Neural cell (in vitro differentiated cells): ENCODE measurements at regions not wholly inside any gene's neighbourhood (a gene's known extent, or its start where the extent isn't known, plus 50 kb on each side); places are given as distances from the start of the nearest gene placed in this dataset.
"Not testable (repeated sequence)": the region's sequence is repeated elsewhere in the genome, so short reads cannot be mapped to it uniquely, and the experiment has no call there.

Experiments used
- H2AFZ ChIP-seq: fragments of 200-600, 300-800 bp; sonication (generic), shearing (Covaris generic); 2 replicates; pipeline ENCODE4 v1.6.0; 2014; ENCODE audit warnings: low read depth, mild to moderate bottlenecking, antibody characterized with exemption, low read length, moderate library complexity
- H3F3A ChIP-seq: fragments of 200-600 bp; shearing (Covaris generic); 2 replicates; pipeline ENCODE4 v1.6.1; 2016; ENCODE audit warnings: mild to moderate bottlenecking, moderate library complexity, mixed read lengths, antibody characterized with exemption, low read length; ENCODE audit not compliant: insufficient read depth, poor library complexity, severe bottlenecking
- H3K27ac ChIP-seq: fragments of 200-600, 300-800 bp; sonication (generic), shearing (Covaris generic); 2 replicates; pipeline ENCODE4 v1.5.1; 2014; ENCODE audit warnings: mild to moderate bottlenecking, low read length, moderate library complexity
- H3K27me3 ChIP-seq: fragments of 300-800, 200-600 bp; sonication (generic), shearing (Covaris generic); 2 replicates; pipeline ENCODE4 v1.6.0; 2014; ENCODE audit warnings: mild to moderate bottlenecking, low read depth, low read length, moderate library complexity; ENCODE audit not compliant: insufficient read depth
- H3K36me3 ChIP-seq: fragments of 300-800, 200-600 bp; sonication (generic), shearing (Covaris generic); 2 replicates; pipeline ENCODE4 v1.5.1; 2014; ENCODE audit warnings: mild to moderate bottlenecking, antibody characterized with exemption, low read length, moderate library complexity; ENCODE audit not compliant: insufficient read depth
- H3K4me2 ChIP-seq: fragments of 300-800, 200-600 bp; sonication (generic), shearing (Covaris generic); 2 replicates; pipeline ENCODE4 v1.6.0; 2014; ENCODE audit warnings: mild to moderate bottlenecking, low read length
- H3K4me3 ChIP-seq: fragments of 300-800, 200-600 bp; sonication (generic), shearing (Covaris generic); 2 replicates; pipeline ENCODE4 v1.5.1; 2014; ENCODE audit warnings: mild to moderate bottlenecking, low read length, moderate library complexity
- H3K79me2 ChIP-seq: fragments of 200-600 bp; shearing (Covaris generic); replicated peaks from 2 replicates; pipeline ENCODE4 v1.6.0; 2014; ENCODE audit warnings: mild to moderate bottlenecking, low read length, moderate library complexity; ENCODE audit not compliant: insufficient read depth
- H3K9ac ChIP-seq: fragments of 300-800, 200-600 bp; sonication (generic), shearing (Covaris generic); 2 replicates; pipeline ENCODE4 v1.6.1; 2016; ENCODE audit warnings: mild to moderate bottlenecking, low read length, mixed read lengths
- H3K9me2 ChIP-seq: fragments of 200-600 bp; shearing (Covaris generic); 2 replicates; pipeline ENCODE4 v1.6.1; 2016; ENCODE audit warnings: mild to moderate bottlenecking, low read length, mixed read lengths; ENCODE audit not compliant: insufficient read depth
- H3K9me3 ChIP-seq: fragments of 200-600, 300-800 bp; sonication (generic), shearing (Covaris generic); 2 replicates; pipeline ENCODE4 v1.6.1; 2016; ENCODE audit warnings: mild to moderate bottlenecking, mixed run types, low read length, moderate library complexity, mixed read lengths
- H4K20me1 ChIP-seq: fragments of 200-600 bp; shearing (Covaris generic); 2 replicates; pipeline ENCODE4 v1.6.1; 2016; ENCODE audit warnings: mild to moderate bottlenecking, mixed run types; ENCODE audit not compliant: insufficient read depth
- EP300 ChIP-seq: fragments of 450-650 bp; conservative IDR thresholded peaks from 2 replicates; pipeline ENCODE4 v1.6.1; 2014; ENCODE audit warnings: antibody characterized with exemption, mild to moderate bottlenecking, moderate library complexity; ENCODE audit not compliant: poor library complexity, severe bottlenecking
- EZH2 ChIP-seq: fragments of 200-600, 300-800 bp; shearing (Covaris generic), sonication (generic); IDR thresholded peaks from 2 replicates; pipeline ENCODE4 v1.6.1; 2014; ENCODE audit warnings: antibody characterized with exemption, low read length, borderline replicate concordance, mild to moderate bottlenecking; ENCODE audit not compliant: insufficient read depth, poor library complexity, severe bottlenecking
- MXI1 ChIP-seq: fragments of 450-650 bp; conservative IDR thresholded peaks from 2 replicates; pipeline ENCODE4 v1.6.1; 2014; ENCODE audit warnings: antibody characterized with exemption, mild to moderate bottlenecking; ENCODE audit not compliant: poor library complexity, severe bottlenecking
- POLR2AphosphoS5 ChIP-seq: IDR thresholded peaks from 2 replicates; pipeline ENCODE4 v1.6.1; 2012
- RAD21 ChIP-seq: fragments of 450-650 bp; conservative IDR thresholded peaks from 2 replicates; pipeline ENCODE4 v1.6.1; 2014; ENCODE audit warnings: antibody characterized with exemption, mild to moderate bottlenecking, moderate library complexity
- SMC3 ChIP-seq: fragments of 450-650 bp; conservative IDR thresholded peaks from 2 replicates; pipeline ENCODE4 v1.6.1; 2014; ENCODE audit warnings: antibody characterized with exemption, mild to moderate bottlenecking, moderate library complexity; ENCODE audit not compliant: poor library complexity
- TAF1 ChIP-seq: IDR thresholded peaks from 2 replicates; pipeline ENCODE4 v1.6.1; 2012; ENCODE audit warnings: low read depth
- TF ChIP-seq, protein P1 (sequence below): fragments of 450-650 bp; IDR thresholded peaks from 2 replicates; pipeline ENCODE4 v1.5.1; 2014; ENCODE audit warnings: antibody characterized with exemption, mild to moderate bottlenecking, moderate library complexity; ENCODE audit not compliant: poor library complexity, severe bottlenecking
- TF ChIP-seq, protein P2 (sequence below): IDR thresholded peaks from 2 replicates; pipeline ENCODE4 v1.6.1; 2012; ENCODE audit warnings: borderline replicate concordance

DNA sequence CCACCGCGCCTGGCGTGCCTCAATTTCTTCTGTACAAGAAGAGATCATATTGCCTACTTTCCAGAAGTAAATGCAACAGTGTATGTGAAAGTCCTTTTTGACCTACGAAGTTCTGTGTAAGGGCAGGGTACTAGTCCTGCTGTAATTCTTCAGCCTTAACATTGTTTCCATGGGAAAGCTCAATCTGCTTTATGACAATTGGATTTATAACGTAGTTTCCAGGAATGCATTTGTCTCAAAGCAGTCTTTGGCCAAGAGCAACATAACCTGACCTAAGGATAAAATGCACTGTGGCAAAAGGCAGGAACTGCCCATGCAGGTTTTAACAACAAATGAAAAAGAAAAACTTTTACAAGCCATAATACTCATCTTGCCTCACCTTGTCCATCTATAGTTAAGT lies 108.1 kb upstream of the PODXL start:
- no peaks in the 10 kb centered on the region for H3K36me3 ChIP-seq
- no peaks in the 10 kb centered on the region for H3K9me3 ChIP-seq
- H3K27me3 ChIP-seq = no peaks in the 10 kb centered on the region
- TF ChIP-seq SMC3 (no peak), EZH2 (no peak), RAD21 (no peak), TAF1 (no peak), EP300 (no peak)
- H3K4me3 ChIP-seq = no peak overlapping the region
- no peaks in the 10 kb centered on the region for H3K79me2 ChIP-seq
- no peak overlapping the region for H3K9ac ChIP-seq
- no peak overlapping the region for H3K4me2 ChIP-seq
- H3F3A ChIP-seq = no peaks in the 10 kb centered on the region
- H3K9me2 ChIP-seq = no peaks in the 10 kb centered on the region
- H2AFZ ChIP-seq = no peak overlapping the region
- no peaks in the 10 kb centered on the region for H4K20me1 ChIP-seq
- H3K27ac ChIP-seq = no peak overlapping the region

DNA sequence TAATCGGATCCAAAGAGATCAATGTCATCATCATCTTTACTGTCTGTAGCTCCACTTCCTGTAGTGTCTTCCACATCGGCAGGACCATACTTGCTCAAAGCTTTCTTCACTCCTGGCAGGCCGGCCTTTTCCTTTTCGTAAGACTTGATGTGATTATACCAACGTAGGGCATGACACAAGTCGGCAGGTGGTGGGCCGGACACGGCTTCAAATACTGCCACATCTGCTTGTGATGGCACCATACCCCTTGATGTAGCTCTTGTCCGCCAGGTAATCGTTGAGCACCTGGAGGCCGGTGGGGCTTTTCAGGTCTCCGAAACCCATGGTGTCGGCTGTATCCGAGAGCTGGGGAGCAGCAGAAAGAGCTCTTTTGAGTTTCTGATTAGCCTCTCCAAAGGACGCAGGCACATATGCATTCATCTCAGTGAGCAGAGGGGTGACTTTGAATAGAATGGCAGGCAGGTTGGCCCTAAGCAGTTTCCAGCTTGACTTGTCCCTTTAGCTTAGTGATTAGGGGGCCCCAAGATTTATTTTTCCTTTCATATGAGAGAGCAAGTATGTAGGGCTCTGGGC lies 106.0 kb upstream of the PODXL start:
- H3K9ac ChIP-seq, H3K27ac ChIP-seq, H3K27me3 ChIP-seq, H3K4me2 ChIP-seq, H2AFZ ChIP-seq, H3K4me3 ChIP-seq, H3K79me2 ChIP-seq, H3K36me3 ChIP-seq, H3K9me2 ChIP-seq, H3F3A ChIP-seq, H4K20me1 ChIP-seq, H3K9me3 ChIP-seq: not testable (repeated sequence)

DNA sequence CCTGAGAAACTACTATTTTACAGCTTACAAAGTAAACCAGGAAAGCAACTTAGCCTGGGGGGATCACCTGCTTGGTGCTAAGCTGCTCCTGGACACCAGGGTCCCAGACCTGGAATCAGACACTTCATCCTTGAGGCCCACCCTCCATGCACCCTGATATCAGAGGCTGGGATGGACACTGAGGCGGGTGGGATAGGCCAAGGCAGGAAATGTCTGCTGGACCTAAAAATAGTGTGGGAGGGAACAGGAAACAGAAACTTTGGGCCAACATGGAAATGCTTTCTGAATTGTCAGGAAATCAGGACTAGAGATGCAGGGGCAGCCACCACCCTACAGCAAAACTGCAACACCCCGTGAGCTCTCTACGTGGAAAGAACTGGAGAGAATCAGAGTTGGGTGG lies 101.5 kb upstream of the PODXL start:
- H3F3A ChIP-seq = no peaks in the 10 kb centered on the region
- no peak overlapping the region for H3K4me3 ChIP-seq
- no peaks in the 10 kb centered on the region for H4K20me1 ChIP-seq
- no peak overlapping the region for H3K4me2 ChIP-seq
- no peak for TF ChIP-seq TAF1
- TF ChIP-seq EP300 = no peak
- TF ChIP-seq, protein P1, sequence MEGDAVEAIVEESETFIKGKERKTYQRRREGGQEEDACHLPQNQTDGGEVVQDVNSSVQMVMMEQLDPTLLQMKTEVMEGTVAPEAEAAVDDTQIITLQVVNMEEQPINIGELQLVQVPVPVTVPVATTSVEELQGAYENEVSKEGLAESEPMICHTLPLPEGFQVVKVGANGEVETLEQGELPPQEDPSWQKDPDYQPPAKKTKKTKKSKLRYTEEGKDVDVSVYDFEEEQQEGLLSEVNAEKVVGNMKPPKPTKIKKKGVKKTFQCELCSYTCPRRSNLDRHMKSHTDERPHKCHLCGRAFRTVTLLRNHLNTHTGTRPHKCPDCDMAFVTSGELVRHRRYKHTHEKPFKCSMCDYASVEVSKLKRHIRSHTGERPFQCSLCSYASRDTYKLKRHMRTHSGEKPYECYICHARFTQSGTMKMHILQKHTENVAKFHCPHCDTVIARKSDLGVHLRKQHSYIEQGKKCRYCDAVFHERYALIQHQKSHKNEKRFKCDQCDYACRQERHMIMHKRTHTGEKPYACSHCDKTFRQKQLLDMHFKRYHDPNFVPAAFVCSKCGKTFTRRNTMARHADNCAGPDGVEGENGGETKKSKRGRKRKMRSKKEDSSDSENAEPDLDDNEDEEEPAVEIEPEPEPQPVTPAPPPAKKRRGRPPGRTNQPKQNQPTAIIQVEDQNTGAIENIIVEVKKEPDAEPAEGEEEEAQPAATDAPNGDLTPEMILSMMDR = no peak
- TF ChIP-seq SMC3 = no peak
- TF ChIP-seq, protein P2, sequence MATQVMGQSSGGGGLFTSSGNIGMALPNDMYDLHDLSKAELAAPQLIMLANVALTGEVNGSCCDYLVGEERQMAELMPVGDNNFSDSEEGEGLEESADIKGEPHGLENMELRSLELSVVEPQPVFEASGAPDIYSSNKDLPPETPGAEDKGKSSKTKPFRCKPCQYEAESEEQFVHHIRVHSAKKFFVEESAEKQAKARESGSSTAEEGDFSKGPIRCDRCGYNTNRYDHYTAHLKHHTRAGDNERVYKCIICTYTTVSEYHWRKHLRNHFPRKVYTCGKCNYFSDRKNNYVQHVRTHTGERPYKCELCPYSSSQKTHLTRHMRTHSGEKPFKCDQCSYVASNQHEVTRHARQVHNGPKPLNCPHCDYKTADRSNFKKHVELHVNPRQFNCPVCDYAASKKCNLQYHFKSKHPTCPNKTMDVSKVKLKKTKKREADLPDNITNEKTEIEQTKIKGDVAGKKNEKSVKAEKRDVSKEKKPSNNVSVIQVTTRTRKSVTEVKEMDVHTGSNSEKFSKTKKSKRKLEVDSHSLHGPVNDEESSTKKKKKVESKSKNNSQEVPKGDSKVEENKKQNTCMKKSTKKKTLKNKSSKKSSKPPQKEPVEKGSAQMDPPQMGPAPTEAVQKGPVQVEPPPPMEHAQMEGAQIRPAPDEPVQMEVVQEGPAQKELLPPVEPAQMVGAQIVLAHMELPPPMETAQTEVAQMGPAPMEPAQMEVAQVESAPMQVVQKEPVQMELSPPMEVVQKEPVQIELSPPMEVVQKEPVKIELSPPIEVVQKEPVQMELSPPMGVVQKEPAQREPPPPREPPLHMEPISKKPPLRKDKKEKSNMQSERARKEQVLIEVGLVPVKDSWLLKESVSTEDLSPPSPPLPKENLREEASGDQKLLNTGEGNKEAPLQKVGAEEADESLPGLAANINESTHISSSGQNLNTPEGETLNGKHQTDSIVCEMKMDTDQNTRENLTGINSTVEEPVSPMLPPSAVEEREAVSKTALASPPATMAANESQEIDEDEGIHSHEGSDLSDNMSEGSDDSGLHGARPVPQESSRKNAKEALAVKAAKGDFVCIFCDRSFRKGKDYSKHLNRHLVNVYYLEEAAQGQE = no peak
- TF ChIP-seq RAD21 = no peak
- no peak for TF ChIP-seq POLR2AphosphoS5
- TF ChIP-seq MXI1 = no peak
- TF ChIP-seq EZH2 = no peak
- H3K27me3 ChIP-seq = no peaks in the 10 kb centered on the region
- no peaks in the 10 kb centered on the region for H3K79me2 ChIP-seq
- no peaks in the 10 kb centered on the region for H3K9me3 ChIP-seq
- H3K9ac ChIP-seq = no peak overlapping the region
- H3K27ac ChIP-seq = no peak overlapping the region
- H2AFZ ChIP-seq = no peak overlapping the region
- H3K36me3 ChIP-seq = no peaks in the 10 kb centered on the region
- H3K9me2 ChIP-seq = no peaks in the 10 kb centered on the region
